ENCODE measurements at regions not wholly inside any gene's neighbourhood (a gene's known extent, or its start where the extent isn't known, plus 50 kb on each side); places are given as distances from the start of the nearest gene placed in this dataset.

DNA sequence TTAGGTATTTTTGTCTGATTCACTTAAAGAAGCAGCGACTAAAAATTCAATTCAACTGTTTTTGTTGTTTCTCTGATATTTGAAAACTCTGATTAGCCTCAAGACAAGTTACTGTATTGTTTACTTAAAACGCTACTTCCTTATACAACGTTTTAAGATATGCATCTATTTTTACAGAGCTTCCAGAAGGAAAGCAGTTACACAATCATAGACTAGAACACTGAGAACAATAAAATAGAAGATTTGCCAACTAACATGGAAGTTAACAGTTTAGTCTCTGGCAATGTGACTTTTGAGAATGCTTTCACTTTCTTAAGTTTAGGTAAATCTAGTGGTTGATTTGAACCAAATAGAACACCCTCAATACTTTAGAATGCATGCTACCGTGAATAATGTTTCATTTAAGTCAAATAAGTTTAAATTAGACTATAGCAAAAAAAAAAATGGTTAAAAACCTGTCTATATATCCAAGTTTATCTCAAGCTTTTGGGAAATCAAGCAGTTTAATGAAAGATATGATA lies 614.8 kb downstream of the DACH1 start:
- intact Hi-C loops (cut with DNase I): no loop called here
- ATAC-seq: no peak

GRCh38 chr13:71251292-71251951 lies 615.6 kb downstream of the DACH1 start:
- Histone ChIP-seq H3K27me3 (no peaks in the 10 kb centered on the region), H3K4me3 (no peak overlapping the region), H3K36me3 (no peaks in the 10 kb centered on the region), H3K27ac (no peak overlapping the region), H3K9me3 (no peaks in the 10 kb centered on the region), H3K4me1 (no peaks in the 10 kb centered on the region)
- TF ChIP-seq, protein P1, sequence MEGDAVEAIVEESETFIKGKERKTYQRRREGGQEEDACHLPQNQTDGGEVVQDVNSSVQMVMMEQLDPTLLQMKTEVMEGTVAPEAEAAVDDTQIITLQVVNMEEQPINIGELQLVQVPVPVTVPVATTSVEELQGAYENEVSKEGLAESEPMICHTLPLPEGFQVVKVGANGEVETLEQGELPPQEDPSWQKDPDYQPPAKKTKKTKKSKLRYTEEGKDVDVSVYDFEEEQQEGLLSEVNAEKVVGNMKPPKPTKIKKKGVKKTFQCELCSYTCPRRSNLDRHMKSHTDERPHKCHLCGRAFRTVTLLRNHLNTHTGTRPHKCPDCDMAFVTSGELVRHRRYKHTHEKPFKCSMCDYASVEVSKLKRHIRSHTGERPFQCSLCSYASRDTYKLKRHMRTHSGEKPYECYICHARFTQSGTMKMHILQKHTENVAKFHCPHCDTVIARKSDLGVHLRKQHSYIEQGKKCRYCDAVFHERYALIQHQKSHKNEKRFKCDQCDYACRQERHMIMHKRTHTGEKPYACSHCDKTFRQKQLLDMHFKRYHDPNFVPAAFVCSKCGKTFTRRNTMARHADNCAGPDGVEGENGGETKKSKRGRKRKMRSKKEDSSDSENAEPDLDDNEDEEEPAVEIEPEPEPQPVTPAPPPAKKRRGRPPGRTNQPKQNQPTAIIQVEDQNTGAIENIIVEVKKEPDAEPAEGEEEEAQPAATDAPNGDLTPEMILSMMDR (IDR thresholded peaks at IDR 0.05): no peak
- intact Hi-C loops (cut with DNase I): no loop called here
- no peak for DNase-seq
- ATAC-seq: no peak

More for the DNA sequence above, 614.8 kb downstream of the DACH1 start:
- Histone ChIP-seq H3K27me3 (no peaks in the 10 kb centered on the region), H3K27ac (no peak overlapping the region), H3K9me3 (no peaks in the 10 kb centered on the region), H3K36me3 (no peaks in the 10 kb centered on the region), H3K4me1 (no peaks in the 10 kb centered on the region), H3K4me3 (no peak overlapping the region)
- no peak for DNase-seq
- TF ChIP-seq, protein P1 (IDR thresholded peaks at IDR 0.05): no peak

GRCh38 chr13:71249011-71249410 lies 618.0 kb downstream of the DACH1 start:
- no peak overlapping the region for H3K4me3 ChIP-seq
- no peak for DNase-seq
- TF ChIP-seq, protein P1 (IDR thresholded peaks at IDR 0.05): no peak

DNA sequence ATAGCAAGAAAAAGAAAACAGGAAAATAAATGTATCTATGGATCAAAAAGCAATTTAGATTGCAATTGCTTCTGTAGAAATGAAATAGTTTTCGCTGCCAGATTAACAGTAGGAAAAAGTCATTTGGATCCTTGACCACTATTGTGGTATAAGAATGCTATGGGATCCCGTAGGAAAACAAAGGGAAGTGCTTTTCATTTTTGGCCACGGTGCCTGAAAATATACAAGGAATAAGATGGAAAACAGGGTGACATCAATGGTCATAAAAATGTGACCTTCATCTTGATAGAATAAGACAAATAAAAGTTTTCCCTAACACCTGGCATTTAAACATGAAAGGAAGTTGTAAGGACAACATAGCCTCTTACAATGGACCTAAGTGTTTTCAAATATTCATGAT lies 622.8 kb downstream of the DACH1 start:
- Histone ChIP-seq H3K27me3 (no peaks in the 10 kb centered on the region), H3K27ac (no peak overlapping the region), H3K4me3 (no peak overlapping the region), H3K4me1 (no peaks in the 10 kb centered on the region), H3K9me3 (no peaks in the 10 kb centered on the region), H3K36me3 (no peaks in the 10 kb centered on the region)
- TF ChIP-seq, protein P1 (IDR thresholded peaks at IDR 0.05): no peak
- no peak for ATAC-seq
- no peak for DNase-seq
- intact Hi-C loops (cut with DNase I): no loop called here

More at GRCh38 chr13:71249011-71249410, 618.0 kb downstream of the DACH1 start:
- Histone ChIP-seq H3K4me1 (no peaks in the 10 kb centered on the region), H3K36me3 (no peaks in the 10 kb centered on the region), H3K27ac (no peak overlapping the region), H3K27me3 (no peaks in the 10 kb centered on the region), H3K9me3 (no peaks in the 10 kb centered on the region)
- intact Hi-C loops (cut with DNase I): no loop called here
- ATAC-seq: no peak

- TF ChIP-seq, protein P1 (IDR thresholded peaks at IDR 0.05): no peak
- Histone ChIP-seq H3K27ac (no peak overlapping the region), H3K36me3 (no peaks in the 10 kb centered on the region), H3K4me3 (no peak overlapping the region), H3K4me1 (no peaks in the 10 kb centered on the region), H3K27me3 (no peaks in the 10 kb centered on the region), H3K9me3 (no peaks in the 10 kb centered on the region)
- intact Hi-C loops (cut with DNase I): no loop called here
- ATAC-seq (no peak), DNase-seq (no peak)
Measured at GRCh38 chr13:71242201-71242600, 624.8 kb downstream of the DACH1 start.

All from upper lobe of right lung (tissue), 1 donor.